ENCODE measurements at regions not wholly inside any gene's neighbourhood (a gene's known extent, or its start where the extent isn't known, plus 50 kb on each side); places are given as distances from the start of the nearest gene placed in this dataset.

GRCh38 chr5:67402526-67402925 lies 205.9 kb upstream of the CD180 start:
- TF ChIP-seq POLR2AphosphoS5 (IDR thresholded peaks at IDR 0.05; ENCODE audit: insufficient read depth, low read depth, low read length), result no peak
- no peak for TF ChIP-seq CTCF (IDR thresholded peaks at IDR 0.05; ENCODE audit: extremely low read depth in 1 of 2, insufficient read depth in 1 of 2, low read depth in 1 of 2, low read length in 2 of 2)
- no peak for TF ChIP-seq POLR2A (IDR thresholded peaks at IDR 0.05; ENCODE audit: low read depth, low read length)

Measured in endothelial cell of umbilical vein (primary cell).